HG02642 (cell line): ENCODE measurements at regions not wholly inside any gene's neighbourhood (a gene's known extent, or its start where the extent isn't known, plus 50 kb on each side); places are given as distances from the start of the nearest gene placed in this dataset.
"Not testable (repeated sequence)": the region's sequence is repeated elsewhere in the genome, so short reads cannot be mapped to it uniquely, and the experiment has no call there.

Source experiments
- ATAC-seq: cut with Tn5 transposase; IDR thresholded peaks from one replicate; pipeline ENCODE4 v1.9.1; 2021; ENCODE audit warnings: mild to moderate bottlenecking; ENCODE audit not compliant: unreplicated experiment, poor library complexity

DNA sequence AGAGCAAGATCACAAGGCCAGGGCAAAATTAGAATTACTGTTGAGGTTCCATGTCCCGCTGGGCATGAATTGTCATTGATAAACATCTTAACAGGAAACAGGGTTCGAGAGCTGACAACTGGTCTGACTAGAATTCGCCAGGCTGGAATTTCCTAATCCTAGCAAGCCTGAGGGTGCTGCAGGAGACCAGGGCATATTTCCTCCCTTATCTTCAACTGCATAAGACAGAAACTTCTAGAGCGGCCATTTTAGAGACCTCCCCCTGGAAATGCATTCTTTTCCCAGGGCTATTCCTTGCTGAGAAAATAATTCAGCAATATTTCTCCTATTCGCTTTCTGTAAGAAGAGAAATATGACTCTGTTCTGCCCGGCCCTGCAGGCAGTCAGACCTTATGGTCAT is 158.6 kb upstream of the CCN2 start:
- not testable (repeated sequence) for ATAC-seq

DNA sequence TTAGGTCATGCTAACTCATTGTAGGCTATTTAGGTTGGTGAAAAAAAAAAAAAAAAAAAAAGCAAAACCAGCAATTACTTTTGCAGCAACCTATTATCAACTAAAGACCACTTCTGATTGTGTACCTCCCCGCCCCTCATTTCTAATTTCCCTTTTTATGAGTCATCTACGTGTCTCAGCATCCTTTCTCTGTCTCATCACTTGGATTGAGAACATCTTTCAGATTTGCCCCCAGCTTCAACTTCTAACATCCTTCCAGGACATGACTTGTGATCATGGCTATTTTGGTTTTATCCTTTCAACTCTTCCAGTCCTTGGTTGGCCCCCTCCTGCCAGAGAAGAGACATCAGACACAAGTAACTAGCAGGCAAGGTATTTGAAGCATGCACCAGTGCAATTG is 156.7 kb upstream of the CCN2 start:
- no peak for ATAC-seq

DNA sequence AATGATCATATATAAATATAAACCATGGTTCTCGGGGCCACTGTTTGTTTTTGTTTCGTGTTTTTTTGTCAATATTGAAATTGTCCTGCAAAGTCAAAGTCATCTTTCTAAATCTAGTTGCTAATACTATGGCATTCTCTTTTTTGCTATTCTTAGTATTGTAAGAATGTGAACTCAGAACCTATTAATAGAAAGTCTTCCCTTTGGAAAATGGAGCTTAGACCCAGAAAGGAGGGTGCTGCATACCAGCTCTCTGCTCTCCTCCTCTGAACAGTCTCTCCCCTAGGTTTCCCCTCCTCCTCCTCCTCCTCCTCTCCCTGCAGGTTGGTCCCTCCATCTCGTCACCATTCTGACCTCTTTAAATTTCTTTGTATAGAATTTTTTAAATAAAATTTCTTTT is 150.4 kb upstream of the CCN2 start:
- ATAC-seq = no peak

DNA sequence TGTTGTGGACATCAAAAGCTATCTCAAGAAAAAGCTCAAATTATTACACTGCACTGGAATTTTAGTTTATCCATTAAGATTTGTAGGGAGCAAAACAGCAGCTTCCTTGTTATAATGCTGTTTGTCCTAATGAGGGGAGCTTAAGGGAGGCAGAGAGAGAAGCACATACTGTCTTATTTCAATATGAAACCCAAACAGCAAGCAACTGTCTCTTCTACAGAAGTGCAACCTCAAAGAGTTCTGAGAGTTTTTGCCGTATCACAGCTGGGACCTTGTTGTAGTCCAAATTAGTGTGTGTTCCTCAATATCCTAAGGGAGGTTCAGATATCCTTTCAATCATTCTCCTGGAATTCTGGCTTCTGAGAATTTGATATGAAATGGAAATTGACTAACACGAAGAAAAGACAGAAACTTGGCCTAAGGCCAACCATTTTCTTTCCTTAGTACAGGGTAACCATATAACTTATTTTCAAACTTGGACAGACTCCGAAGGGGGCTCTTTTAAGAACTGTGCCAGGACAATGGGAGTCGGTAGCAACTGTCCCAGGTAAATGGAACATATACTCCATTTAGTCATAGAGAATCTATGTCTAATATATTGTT is 149.3 kb upstream of the CCN2 start:
- ATAC-seq = no peak

DNA sequence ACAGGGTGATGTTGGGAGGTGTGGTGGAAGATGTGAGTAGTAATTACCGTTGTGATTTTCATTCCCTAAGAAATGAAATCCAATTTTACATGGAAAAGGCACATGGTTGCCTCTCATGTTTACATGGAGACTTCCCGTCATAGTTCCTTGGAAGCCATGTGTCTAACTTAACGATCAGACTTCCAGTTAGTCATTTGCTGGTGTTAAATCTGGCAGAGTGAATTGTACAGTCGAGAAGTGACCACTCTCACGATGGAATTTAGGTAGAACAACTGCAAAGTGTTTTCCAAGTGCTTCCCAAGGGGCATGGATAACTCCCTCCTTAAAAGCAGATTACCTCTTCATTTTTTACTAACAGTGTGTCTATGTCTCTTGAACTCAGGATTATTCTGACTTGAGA is 145.8 kb upstream of the CCN2 start:
- ATAC-seq = no peak

DNA sequence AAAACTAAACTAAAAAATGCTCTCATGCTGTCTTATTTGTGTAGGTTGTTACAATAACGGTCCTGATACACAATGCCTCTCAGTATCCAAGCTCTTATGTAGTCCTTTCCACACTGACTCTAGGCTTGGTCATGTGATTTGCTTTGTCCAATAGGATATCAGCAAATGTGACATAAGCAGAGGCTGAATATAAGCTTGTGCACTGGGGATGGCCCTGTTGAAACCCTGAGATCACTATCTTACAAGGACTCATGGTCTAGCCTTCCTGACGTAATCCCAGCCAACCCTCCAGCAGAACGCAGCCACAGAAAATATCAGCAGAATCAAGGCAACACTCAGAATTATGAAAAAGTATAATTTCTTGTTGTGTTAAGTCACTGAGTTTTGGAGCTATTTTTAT is 145.1 kb upstream of the CCN2 start:
- no peak for ATAC-seq

DNA sequence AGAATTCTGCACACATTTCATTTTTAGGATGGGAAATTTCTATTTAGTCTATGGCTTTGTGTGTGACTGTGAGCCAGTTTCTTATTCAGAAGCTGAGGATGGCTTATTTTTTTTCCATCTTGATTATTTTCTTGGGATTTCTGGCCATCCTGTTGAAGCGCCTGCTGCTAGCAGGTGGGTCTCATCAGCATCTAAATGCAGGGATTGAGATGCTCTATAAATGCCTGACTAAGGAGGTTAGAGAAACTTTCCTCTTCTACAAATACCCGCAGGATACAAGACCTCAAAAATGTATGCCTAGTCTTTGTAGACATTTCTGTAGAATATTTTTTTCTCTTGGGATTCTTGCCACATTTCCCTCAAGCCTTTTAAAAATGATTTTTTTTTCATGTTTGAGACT is 138.0 kb upstream of the CCN2 start:
- no peak for ATAC-seq

DNA sequence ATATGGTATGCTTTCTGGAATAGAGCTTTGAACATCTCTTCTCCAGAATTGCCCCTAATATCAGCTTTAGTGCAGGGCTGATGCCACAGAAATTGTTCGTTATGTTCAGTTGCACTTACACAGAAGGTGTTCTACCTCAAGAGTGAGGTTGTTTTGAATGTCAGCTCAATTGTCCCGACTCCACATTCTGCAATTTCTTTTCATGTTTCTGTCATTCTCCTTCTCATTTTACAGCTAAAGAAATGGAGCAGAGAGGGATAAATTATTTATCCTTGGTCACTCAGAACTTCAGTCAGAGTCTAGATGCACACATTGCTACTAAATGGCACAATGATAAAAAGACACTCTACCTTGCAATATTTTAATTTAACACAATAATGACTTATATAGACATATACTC is 137.0 kb upstream of the CCN2 start:
- ATAC-seq = no peak

DNA sequence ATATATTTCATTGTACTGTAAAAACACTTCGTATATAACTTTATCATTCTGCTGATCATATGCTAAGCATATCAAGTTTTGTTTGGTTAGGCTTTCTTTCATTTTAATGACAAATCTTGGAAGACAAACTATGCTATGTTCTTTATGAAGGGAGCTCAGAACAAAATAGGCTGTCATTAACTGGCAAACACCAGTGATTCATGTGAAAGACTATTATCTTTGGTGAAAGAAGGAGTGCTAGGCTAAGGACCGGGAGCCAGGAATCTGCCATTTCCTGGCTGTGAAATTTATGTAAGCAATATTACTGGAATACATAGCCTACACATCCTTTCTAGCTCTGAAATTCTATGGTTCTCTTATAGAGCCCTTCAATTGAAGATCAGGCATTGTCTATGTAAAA is 136.2 kb upstream of the CCN2 start:
- no peak for ATAC-seq

DNA sequence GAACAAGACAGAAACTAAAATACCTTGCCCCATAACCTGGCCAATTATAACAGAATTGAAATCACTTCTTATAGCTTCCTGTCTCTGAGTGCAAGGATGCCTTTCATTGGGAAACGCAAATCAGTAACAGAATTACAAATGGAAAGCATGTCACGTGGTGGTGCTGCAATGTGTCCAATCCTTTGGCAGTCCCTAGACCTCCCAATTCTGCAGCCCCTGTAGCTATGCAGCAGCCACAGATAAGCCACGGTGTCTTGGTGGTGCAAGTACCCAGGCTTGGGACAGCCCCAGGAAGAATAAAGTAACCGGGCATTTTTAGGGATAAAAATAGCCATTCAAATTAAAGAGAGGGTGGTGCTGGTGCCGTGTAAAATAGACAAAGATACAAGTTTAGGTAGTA is 134.6 kb upstream of the CCN2 start:
- ATAC-seq = no peak

DNA sequence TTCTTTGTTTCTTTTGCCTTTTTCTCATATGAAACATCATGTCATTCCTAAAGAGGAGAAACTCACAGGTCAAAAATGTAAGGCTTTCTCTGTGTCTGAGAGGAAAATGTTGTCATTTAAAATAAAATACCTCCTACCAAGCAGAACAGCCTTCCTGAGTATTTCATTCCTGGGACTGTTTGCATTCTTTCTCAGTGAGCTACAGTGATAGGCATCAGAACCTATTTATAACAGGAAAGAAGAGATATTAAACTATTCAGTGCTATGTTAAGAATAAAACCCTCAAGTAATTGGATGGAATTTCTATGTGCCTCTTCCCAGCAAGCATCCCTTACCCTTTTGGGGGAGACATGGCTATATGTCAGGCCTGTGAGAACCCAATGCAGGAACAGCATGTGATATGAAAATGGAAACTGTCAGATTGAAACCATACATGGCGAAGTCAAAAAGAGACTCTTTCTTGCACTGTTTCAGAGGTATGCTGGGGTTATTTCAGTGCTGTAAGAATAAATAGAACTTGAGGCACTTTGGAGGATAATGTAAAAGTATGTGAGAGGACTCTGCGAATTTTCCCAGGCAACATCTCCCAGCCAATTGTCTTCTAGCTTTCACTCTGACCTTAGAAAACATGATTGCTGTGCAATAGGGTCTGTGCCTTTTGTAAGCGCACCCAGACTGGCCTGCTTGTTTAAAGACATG is 133.8 kb upstream of the CCN2 start:
- peak; percentile 85 for ATAC-seq

DNA sequence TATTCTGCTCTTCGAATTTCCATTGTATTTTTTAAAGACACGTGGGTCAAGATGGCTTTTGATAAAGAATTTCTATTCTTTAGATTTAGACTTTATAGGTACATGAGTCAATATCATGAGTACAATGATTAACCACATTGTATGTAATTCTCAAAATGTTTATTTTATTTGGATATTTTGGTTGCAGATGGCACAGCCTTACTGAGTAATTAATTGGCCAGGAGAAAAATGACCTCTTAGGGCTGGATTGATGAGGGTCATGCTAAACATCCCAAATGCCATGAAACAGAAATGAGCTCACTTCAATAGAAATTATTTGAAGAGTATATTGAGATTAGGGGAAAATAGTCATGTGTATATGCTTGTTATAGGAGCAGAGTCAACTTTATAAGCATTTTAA is 131.2 kb upstream of the CCN2 start:
- ATAC-seq = no peak

DNA sequence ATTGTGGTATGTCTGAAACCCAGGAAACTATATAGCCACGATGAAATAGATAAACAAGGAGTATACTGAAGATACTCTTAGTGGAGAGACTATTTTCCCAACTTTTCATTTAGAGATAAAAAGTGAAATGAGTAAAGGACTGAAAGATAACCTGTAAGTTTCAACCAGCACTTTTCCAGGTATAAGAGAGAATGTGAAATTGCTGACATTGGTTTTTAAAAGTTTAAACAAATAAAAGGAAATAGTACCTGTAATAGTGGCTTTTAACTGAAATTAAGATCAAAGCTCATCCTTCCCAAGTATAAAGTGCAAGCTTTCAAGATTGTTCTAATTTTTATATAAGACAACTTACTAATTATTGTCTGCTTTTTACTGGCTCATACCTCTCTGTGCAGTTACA is 130.2 kb upstream of the CCN2 start:
- no peak for ATAC-seq

DNA sequence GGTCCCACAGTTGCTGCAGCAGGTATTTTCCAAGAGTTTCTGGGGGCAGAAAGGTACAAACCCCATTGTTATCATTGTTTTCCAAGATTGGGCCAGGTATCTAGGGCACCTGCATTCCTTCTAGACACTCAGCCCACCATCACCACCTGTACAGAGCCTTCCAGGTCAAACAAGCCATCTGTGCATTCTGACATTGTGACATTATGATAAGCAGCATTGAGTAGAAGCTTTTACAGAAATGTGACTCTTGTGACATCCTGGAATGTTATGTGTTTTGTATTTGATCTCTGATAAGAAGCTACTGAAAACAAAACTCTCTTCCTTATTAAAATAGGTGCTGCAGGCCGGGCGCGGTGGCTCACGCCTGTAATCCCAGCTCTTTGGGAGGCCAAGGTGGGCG is 128.1 kb upstream of the CCN2 start:
- no peak for ATAC-seq

DNA sequence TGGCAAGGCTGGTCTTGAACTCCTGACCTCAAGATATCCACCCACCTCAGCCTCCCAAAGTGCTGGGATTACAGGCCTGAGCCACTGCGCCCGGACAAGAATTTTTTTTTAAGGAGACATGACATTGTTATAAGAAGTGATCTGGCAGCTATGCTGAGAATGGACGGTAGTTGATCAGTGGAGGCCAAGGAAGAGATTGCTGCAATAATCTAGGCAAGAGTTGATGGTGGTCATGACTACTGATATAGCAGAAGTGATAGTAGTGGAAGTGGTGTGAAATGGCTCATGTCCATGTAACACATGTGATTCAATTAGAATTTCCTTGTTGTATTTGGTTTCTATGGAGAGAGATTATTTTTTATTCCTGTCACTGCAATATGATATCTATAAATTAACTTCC is 125.3 kb upstream of the CCN2 start:
- no peak for ATAC-seq

DNA sequence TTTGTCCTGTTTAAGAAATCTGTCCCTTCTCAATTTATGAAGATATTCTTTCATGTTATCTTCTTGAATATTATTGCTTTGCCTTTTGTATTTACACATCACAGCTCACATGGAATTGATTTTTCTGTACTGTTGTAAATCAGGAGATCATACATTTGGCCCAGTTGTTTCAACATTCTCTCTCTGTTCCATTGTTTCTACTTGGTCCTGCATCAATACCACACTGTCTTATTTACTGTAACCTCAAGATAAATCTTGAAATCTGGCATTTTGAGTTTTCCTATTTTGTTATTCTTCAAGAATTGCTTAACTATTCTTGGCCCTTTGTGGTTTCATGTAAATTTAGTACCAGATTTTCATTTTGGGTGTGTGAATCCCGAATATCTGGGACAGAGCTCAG is 121.7 kb upstream of the CCN2 start:
- ATAC-seq = no peak

DNA sequence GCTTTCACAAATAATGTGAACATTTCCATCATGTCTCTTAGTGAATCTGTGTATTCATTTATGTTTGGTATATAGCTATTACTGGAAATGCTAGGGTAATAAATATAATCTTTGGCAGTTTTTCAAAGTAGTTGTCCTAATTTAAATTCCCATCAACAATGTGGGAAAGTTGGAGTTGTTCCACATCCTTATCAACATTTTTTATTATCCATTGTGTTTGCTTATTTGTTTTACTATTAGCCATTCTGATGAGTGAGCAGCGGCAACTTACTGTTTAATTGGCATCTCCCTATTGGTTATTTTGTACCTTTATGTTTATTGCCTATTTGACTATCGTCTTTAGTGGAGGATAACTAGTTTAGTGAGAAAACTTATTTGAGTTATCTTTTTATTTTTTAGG is 121.1 kb upstream of the CCN2 start:
- ATAC-seq = no peak

DNA sequence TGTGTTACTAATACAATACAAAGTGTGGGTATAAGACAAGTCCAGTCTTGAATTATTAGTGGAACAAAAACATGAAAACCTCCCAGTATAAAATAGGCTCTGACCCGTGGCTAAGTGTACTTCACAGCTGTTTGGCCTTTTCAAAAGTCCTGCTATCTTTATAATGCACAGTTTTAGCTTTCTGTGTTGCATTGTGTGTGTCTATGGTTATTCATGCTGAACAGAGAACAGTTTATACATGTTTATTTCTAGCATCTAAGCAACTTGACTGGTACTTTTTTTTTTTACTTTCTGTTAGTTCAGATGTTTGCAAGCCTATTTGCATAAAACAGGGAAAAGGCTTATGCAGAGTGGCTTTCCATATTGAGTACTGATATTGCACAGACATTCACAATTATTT is 119.2 kb upstream of the CCN2 start:
- ATAC-seq = no peak

DNA sequence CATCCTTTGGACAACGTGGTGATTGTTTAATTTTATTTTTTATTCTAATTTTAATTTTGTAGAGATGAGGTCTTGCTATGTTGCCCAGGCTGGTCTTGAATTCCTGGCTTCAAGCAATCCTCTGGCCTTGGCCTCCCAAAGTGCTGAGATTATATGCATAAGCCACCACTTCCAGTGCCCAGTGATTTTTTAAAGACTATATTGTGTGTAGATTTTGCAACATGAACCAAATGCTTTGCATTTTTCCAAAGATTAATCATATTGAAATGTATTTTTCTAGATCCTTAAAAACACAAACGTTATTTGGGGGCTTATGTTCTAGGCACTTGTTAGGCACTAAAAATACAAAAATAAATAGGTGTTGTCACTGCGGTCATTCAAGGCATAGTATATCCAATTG is 117.6 kb upstream of the CCN2 start:
- ATAC-seq = no peak

DNA sequence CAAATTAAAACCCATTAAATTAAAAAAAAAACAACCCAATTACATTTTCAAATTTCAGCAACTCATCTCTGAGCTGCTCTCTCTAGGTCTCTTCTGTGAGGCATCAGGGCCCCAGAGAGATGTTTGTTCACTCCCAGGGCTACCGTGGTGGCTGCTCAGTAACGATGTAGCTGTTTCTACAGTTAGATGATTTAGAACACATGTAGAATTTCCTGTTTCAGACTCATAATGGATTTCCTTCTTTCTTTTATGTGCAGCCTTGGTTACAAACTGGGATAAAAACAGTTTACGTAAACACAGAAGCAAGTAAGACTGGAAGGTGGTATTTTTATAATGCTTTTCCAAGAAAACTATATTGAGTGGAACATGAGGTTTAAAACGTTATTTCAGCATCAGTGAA is 116.1 kb upstream of the CCN2 start:
- ATAC-seq = no peak

DNA sequence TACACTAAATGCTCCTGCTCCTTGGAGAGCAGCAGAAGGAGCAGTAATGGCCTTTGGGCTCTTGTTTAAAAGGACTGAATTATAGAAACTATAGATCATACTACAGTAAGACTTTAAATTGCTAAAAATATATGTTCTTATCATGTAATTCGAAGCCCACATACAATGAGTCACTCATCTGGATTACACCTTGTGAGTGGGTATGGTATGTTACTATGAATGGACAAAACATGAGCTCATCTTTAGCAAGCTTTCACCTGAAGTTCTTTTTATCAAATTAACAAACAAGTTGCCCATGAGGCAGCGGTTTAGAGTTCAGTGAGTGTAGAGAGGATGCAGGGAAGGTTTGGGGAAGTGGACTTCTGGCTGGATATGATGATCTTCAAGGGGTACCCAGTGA is 114.4 kb upstream of the CCN2 start:
- ATAC-seq = no peak

DNA sequence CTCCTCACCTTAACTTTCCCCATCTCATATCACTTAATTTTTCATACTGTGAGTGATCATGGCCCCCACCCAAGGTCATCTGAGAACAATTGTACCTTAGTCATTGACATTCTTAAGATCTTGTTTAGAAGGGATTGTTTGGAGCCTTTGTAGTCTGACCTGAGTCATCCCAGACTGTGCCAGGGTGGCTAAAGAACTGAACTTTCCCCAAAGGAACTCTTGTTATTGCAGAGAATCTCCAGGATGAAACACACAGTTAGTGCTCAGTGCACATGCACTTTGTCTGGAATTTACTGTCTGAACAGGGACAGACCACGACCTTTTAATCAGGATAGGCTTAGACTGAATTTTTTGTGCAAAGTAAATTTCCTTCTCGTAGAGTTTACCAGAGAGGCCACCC is 112.6 kb upstream of the CCN2 start:
- ATAC-seq = no peak

DNA sequence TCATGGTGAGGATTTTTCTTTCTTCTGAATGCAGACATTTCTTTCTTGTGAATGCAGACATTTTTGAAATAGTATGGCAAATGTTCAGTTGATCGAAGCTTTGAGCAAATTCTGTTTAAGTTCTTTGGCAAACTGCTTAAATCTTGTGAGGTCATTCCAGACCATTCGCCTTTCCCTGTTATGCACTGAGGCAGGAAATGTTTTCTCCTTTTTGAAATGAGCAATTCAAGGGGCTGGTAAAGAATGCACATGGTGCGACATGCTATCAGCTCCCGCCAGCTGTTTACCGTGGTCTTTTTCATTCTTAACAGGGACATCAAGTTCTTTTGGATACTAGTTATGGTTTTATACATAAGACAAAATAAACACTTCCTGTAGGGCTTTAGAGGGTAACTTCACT is 112.0 kb upstream of the CCN2 start:
- ATAC-seq = no peak
